Stimulated activated CD4-positive, alpha-beta T cell treated with anti-CD3 and anti-CD28 coated beads, Interleukin-1b, Interleukin-23, amount 100 ng/mL, for 1 hour (primary cell): ENCODE measurements at regions not wholly inside any gene's neighbourhood (a gene's known extent, or its start where the extent isn't known, plus 50 kb on each side); places are given as distances from the start of the nearest gene placed in this dataset.

Source experiments
- DNase-seq, 2 donors: peaks; one replicate each; pipeline ENCODE4 v3.0.0-alpha.2; 2020; ENCODE audit warnings: low read depth in 2 of 2

DNA sequence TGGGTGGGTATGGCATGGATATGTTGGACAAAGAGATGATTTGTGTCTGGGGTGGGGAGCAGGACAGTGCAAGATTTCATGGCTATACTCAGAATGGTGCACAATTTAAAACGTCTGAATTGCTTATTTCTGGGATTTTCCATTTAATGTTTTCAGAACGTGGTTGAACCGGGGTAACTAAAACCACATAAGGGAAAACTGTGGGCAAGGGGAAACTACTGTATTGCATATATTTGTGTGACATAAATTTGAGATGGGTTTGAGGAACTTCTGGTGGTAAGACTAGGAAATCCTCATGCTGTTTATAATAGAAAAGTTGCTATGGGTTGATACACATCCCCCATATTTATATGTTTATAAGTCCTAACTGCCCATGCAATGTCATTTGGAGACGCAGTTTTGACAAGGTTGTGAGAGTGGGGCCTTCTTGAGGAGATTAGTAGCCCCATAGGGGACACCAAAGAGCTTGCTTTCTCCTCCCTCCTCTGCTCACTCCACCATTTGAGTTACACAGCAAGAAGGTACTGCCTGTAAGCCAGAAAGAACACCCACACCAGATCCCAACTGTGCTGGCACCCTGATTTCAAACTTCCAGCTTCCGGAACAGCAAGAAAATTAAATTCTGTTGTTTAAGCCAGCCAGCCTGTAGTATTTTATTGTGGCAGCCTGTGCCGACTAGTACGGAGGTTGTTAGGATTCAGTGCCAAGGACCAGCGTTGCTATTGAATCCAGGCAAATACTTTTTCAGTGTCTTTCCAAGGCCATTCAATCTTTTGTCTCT lies 2118.9 kb downstream of the MAT2B start:
- DNase-seq = no peak

DNA sequence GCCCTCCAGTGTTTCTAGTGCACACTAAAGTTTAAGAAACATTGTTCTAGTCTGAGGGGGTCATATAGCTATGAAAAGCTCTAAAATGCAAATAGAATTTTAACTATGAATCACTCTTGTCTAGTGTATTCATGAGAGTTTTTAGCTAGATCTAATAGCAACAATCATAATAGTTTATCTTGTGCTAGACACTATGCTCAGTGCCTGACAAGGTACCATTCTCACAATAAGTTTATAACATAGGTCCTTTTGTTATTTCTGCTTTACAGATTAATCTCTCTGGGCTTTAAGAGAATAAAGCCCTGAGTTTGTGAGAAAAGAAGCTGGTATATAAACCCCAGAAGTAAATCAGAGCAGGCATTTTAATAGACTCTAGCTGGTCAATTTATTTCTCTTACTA lies 2120.7 kb downstream of the MAT2B start:
- DNase-seq = no peak

DNA sequence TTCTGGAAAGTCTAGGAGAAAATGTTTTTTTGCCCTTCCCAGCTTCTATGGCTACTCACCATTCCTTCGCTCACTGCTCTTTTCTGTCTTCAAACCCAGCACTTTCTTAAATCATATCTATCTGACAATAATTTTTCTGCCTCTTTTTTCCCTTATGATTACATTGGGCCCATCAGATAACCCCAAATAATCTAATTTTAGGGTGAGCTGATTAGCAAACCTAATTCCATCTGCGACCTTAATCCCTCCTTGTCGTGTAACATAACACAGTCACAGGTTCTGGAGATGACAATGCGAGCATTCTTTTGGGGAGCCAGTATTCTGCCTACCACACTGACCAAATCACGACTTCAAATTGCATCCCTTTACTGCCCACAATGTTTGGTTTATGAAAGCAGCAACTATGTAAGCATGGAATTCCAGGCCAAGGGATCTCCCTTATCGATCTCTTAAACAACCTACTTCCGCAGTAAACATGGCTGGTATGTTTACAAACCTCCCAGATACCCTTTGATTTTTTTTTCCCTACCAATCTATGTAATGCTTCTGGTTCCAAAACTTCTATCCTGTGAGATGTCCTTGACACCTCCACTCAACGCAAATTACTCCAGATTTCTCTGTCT lies 2122.2 kb downstream of the MAT2B start:
- DNase-seq = no peak

DNA sequence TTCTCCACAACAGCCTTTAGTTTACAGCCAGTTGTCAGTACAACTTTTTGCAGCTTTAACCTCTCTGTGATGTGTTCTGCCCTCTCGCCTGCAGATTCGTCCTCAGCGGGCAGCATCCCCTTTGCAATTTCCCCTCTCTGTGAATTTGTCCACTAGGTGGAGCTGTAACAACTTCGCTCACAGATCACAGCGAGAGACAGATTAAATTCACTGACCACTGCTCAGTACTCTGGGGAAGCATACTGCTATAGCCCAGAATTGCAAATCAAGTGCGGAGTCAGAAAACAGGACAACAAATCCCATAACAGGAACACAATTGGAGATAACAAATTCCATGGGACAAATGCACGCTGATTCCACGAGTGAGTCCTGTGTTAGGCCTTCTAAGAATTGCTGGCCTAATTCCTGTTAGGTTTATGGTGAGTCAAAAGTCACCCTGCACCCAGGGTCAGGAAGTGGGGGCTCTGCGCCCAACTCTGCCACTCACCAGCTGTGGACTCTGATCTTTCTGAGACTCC lies 2124.9 kb downstream of the MAT2B start:
- no peak for DNase-seq

DNA sequence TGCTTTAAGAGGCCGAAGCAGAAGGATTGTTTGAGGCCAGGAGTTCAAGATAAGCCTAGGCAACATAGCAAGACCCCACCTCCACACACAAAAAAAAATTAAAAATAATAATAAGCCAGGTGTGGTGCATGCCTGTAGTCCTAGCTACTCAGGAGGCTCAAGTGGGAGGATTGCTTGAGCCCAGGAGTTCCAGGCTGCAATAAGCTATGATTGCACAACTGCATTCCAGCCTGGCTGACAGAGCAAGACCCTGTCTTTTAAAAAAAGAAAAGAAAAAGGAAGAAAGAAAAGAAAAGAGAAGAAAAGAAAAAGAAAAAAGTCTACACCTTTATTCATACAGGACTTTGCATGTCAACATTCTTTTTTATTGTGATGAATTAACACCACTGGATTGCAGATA lies 2125.8 kb downstream of the MAT2B start:
- DNase-seq = no peak

DNA sequence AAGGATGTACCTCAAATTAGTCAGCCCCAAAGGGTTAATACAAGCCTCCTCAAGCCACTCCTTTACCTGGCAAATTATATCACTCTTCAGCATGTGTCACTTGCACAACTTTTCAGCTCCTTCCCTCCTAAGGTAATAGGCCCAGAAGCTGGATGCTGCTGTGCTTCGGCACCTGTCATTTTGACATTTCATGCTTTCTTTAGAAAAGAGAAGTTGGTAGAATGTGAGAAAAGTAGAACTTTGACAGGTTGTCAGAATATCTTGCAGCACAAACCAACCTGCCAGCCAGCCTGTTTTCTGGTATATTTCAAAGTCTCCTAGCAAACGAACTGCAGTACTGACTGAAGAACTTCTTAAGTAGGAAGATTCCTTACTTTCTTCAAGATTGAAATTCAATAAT lies 2136.9 kb downstream of the MAT2B start:
- DNase-seq = no peak

DNA sequence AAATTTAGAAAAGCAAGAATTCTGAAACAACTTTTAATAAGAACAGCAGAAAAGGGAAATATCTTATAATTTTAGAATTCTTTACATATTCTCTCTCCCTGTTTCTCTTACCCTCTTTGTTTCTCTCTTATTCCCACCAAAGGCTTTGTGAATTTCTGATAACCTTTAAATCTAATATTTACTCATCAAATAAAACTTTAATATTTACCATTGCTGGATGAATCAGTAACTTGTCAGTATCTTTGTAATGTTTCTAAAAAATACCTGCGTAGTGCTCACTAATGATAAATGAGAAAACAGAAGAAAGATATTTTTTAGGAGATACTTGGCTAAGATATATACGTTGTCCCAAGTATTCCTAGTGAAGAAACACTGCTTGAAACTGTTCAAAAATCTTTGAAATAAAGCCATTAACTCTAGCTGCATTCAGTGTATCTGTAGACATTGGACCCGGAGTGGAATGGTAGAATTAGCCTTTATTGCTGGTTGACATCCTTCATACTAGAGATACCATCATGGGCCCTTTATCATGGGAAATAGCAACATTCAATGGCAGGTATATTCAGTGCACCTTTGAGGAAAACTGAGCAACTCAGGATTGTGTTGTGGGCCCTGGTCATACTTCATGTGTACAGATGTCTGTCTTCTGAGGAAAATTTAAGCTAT lies 2160.4 kb downstream of the MAT2B start:
- DNase-seq = no peak

DNA sequence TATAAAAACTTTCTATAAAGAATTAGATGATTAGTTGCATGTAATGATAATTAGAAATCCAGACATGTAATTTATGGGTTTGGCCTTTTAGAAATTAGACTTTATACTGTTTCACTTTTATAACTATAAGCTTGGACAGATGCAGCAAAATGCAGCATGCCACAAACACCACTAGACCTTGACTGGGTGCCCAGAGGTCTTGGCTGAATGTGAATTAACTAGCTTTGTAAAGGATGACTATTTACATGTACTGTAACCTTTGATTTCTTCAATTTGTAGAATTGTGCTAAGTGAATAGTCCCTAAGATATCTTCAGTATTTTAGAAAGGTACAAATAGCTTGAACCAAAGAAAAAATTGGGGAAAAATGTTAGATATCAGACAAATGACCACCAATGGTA lies 2168.1 kb downstream of the MAT2B start:
- DNase-seq = no peak

DNA sequence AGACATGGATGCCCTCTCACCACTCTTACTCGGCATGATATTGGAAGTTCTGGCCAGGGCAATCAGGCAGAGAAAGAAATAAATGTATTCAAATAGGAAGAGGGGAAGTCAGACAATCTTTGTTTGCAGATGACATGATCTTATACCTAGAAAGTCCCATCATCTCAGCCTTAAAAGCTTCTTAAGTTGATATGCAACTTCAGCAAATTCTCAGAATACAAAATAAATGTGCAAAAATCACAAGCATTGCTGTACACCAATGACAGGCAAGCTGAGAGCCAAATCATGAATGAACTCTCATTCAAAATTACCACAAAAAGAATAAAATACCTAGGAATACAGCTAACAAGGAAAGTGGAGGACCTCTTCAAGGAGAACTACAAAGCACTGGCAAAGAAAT lies 2190.4 kb downstream of the MAT2B start:
- no peak for DNase-seq

DNA sequence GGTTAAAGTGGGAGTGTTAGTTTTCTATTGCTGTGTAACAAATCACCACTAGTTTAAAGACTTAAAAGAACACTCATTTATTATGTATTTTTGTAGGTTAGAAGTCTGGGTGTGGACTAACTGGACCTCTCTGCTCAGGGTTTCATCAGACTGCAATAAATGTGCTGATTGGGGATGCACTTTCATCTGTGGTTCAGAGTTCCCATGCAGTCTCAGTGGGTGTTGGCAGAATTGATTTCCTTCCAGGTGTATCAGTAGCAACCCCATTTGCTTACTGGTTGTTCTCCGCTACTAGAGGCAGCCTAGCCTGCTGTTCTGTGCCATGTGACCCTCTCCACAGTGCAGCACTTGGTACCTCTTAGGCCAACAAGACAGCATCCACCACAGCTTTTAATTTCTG lies 2200.5 kb downstream of the MAT2B start:
- DNase-seq = no peak

DNA sequence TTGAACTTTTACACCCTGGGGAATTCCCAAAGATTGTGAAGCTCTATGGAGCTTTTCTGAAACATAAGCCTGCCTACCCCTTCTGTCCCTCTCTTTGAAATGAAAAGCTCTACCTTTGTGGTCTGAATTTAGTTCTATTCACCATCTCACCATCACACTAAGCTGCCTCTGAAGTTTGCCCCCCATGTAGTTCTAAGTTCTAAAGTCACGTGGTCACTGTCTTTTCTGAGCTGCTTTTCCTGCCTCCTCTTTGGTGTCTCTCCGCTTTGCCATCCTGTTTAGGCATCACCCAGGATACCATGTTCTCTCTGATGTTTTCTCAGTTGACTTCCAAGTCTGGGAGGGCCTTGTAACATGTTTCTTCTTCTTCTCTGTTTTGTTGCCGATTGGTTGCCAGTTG lies 2206.6 kb downstream of the MAT2B start:
- DNase-seq = no peak

DNA sequence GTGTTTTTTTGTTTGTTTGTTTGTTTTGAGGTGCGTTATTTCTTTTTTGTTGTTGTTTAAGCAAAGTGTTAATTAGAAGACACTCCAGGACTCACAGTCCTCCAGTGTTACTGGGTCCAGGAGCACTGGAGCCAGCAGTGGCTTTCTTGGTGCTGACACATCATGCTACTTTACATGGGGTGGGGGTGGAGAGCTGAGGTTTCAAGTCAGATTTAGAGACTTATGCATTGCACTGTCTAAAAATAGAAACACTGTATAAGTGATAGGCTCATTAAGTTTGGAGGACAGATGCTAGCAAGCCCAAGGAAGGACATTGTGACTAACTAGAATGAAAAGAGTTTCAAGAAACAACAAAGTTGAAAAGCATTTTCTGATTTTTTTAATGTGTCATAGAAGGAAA lies 2209.2 kb downstream of the MAT2B start:
- no peak for DNase-seq

DNA sequence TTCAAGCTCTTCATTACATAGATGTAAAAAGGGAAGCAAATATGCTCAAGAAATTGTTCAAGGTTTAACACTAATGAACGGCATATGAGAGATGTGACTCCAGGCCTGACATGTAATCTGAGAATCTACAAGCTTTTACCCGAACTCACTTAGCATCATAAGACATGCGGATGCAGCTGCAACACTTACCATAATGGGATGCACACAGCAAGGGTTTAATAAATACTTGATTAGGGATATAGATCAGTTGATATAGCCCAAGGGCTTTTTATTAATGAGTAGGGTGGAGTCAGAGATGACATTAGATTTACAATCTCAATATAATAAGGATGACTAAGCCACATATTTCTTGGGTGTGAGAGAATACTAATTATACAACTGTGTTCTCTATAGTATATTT lies 2215.5 kb downstream of the MAT2B start:
- no peak for DNase-seq

DNA sequence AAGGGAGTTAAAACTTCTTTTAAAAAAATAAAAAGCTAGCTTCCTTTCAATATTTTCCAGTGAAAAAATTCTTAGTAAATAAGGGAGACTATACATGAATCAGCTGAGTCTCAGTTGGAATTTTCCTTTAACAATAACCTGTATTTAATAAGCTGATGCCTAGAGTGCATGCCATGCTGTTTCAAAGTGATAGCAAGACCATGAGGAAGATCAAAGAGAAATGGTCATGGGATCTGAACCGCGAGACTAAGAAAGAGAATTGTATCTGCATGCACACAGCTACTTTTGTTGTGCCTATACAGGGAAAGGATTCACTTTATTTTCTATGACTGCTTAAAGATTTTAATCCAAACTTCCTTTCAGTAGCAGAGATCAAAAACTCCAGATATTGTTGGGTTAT lies 2217.0 kb downstream of the MAT2B start:
- DNase-seq = no peak

DNA sequence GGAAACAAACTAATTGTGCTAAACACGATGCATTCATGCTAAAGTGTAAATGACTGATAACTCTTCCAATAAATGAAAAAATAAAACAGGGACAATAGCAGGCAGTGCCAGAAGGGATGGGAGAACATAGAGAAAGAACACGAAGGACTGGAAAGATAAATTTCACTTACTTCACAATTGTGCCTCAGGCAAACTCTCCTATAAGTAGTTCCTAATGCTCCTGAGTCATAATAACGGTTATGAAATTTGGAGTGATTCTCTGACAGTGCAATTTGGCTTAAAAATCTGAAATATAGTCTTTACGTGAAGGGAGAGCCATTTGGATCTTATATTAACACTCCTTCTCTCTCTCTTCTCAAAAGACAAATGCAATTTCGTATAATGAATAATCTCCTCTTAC lies 2218.5 kb downstream of the MAT2B start:
- no peak for DNase-seq

DNA sequence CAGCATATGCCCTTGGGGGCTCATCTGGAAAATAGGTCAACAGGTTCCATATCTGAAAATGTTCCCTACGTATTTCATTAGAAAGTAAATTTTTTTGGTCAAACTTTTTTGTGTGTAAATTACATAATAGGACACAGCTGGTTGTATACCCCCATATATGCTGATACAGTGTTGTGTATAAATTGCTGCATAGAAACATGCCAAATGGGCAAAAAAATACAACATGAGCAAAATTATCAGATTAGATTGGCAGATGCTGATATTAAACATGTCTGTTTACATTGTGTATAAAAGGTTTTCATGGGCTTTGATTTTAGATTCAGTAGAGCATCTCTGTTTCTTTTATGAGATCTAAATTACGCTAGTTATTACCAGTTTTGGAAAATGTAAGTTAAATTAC lies 2223.0 kb downstream of the MAT2B start:
- DNase-seq = no peak

DNA sequence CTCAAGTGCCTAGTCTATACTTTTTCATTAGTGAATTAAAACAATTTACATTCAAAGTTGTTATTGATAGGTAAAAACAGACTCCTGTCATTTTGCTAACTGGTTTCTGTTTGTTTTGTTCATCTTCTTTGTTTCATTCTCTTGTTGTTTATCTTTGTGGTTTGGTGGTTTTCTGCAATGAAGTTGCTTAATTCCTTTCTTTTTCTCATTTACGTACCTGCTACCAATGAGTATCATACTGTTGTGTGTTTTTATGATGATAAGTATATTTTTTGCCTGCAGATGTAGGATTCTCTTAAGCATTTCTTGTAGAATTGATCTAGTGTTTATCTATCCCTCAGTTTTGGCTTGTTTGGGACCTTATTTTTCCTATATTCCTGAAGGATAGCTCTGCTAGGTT lies 2230.0 kb downstream of the MAT2B start:
- DNase-seq = no peak

DNA sequence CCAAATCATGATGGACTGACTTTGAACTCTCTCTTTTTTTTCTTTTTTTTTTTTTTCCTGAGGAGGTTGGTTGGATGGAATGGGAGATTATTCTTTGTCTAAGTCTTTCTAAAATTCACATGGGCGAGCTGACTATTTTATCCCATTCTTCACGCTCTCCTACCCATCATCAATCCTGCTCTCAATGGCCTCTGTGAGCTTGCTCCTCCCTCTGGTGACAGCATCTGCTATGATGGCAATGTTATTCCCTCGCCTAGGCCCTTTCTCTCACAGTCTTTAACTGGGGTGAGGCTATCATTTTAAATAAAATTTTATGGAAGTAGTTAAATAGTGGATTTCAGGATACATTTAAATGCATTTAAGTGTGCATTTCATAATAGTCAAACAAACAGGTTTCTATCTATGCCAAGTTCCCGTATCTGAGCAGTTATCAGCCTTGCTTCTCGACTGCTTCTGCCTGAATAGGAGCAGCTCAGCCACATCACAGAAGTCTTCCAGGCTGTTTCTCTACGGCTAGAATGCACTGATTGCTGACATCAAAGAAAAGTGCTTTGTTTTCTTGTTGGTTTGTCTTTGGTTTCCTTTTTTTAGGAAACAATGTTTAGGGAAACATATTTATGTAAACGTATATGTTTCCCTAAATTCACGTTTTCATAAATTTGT lies 2233.8 kb downstream of the MAT2B start:
- DNase-seq = no peak

DNA sequence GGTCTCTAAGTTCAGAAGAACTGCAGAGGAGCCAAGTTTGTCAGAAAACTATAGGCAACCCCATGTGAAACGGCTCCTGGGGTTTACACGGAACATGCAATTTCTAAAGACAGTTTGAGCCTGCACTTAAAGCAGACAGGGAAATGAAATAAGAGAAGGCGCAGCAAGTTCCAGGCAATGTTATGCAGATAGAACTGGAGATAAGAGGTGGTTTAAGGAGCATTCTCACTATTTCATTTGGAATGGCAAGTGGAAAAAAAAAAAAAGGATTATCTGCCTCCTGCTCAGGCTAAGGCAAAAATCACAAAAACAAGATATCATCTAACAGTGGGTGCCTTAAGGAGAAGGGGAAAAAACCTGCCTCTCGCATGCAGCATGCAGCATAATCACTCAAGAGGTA lies 2252.4 kb downstream of the MAT2B start:
- no peak for DNase-seq

DNA sequence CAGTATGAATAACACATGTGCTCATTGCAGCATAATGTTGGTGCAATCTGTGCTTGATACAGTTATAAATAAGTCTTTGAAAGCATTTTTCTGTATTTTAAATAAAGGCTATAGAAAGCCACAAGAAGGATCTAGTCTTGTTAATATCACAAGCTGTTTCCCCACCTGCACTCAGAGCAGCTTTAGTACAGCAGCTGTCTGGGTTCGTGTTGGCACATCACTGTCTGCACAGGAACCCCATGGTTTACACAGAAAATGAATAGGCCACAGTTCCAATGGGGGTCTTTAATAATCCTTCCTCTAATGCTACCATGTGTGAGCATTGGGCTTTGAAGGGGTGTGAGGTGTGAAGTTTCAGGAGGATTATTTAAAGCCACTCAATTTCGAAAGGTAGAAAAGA lies 2269.7 kb downstream of the MAT2B start:
- DNase-seq = no peak

DNA sequence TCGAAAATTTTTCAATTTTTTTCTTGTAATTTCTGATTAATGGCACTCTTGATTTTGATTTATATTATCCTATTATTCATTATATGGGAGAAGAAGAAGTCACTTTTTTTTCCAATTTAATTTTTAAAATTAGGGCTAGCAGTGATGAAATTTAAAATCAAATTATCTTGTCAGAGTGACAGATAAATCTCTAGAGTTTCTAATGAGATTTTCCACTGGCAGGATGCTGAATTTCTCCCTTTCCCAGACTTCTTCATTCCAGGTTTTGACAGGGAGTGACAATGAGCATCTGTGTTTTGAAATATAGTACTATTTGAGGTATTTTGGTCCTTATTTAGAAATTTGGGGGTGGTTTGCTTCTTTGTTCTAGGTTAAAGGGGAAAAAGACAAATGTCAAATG lies 2274.1 kb downstream of the MAT2B start:
- no peak for DNase-seq

DNA sequence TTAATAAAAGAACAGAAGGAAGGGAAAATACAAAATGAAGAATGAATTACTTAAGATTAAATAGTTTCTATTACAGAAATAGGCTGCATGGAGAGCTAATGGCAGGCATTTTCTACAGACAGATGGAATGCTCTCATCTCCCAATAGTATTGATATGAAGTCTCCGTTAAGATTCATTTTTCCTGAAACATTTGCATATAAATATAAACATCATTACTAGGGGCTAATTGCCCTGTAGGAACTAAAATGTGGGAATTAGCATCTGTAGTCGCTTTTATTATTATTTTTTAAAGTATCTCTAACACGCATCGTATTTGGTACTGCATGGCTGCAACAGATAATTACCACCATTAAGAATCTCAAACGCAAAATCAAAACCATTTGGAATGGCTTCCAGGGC lies 2275.5 kb downstream of the MAT2B start:
- no peak for DNase-seq

DNA sequence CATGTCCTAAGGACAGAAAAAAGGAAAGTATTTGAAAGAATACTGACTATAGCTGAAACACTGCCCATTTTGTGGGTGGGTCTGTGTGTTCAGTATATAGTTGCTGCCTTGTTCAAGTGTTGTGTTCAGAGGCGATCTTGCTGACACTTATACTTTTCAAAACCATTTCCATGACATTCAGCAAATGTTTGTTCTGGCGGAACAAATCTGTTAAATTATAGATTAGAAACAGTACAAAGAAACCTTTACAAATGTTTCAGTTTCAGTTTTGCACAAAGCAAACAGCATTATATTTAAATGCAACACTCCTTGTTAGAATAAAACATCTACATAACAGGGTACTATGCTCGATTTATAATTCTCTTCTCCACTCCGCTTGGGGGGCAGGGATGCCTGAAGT lies 2276.3 kb downstream of the MAT2B start:
- DNase-seq = no peak
